ENCODE measurements at regions not wholly inside any gene's neighbourhood (a gene's known extent, or its start where the extent isn't known, plus 50 kb on each side); places are given as distances from the start of the nearest gene placed in this dataset.

DNA sequence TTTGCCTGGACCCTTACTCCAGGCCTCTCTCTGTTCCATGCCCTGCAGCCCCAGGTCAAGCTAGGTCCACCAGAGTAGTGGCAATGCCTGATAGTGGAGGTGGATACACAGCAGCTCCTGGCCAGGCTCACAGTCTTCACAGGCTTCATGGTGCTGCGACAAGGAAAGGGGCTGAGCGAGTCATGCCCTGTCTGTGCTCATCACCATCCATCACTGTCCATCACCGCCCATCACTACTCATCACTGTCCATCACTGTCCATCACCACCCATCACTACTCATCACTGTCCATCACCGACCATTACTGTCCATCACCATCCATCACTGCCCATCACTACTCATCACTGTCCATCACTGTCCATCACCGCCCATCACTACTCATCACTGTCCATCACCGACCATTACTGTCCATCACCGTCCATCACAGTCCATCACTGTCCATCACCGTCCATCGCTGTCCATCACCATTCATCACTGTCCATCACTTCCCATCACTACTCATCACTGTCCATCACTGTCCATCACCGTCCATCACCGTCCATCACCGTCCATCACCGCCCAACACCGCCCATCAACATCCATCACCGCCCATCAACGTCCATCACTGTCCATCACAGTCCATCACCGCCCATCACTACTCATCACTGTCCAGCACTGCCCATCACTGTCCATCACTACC lies 57.1 kb upstream of the OTOS start:
- no peaks in the 10 kb centered on the region for H3K27me3 ChIP-seq (ENCODE audit: insufficient read depth)
- 84% methylated on average over 17 of the region's 17 CpGs for WGBS (ENCODE audit: low lambda C conversion rate)
- TF ChIP-seq EZH2phosphoT487 (IDR thresholded peaks at IDR 0.05; ENCODE audit: borderline replicate concordance, low read depth) (no peak), POLR2AphosphoS5 (IDR thresholded peaks at IDR 0.05; ENCODE audit: low read depth, low read length) (no peak), ELF1 (IDR thresholded peaks at IDR 0.05) (no peak)

DNA sequence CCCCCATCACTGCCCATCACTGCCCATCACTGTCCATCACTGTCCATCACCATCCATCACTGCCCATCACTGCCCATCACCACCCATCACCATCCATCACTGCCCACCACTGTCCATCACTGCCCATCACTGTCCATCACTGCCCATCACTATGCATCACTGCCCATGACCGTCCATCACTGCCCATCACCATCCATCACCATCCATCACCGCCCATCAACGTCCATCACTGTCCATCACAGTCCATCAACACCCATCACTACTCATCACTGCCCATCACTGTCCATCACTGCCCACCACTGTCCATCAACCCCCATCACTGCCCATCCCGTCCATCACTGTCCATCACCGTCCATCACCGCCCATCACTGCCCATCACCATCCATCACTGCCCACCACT lies 57.8 kb upstream of the OTOS start:
- Histone ChIP-seq H3K27me3 (ENCODE audit: insufficient read depth) (no peaks in the 10 kb centered on the region), H3K9me2 (no peaks in the 10 kb centered on the region), H4K20me1 (ENCODE audit: insufficient read depth) (no peaks in the 10 kb centered on the region), H3K36me3 (replicated peaks in 1 of 2; ENCODE audit: control insufficient read depth in 1 of 2, insufficient read depth in 2 of 2, low read length in 1 of 2) (no peaks in the 10 kb centered on the region), H3K4me1 (ENCODE audit: control insufficient read depth in 1 of 2, insufficient read depth in 2 of 2, low read depth in 1 of 2, low read length in 1 of 2) (no peaks in the 10 kb centered on the region; a peak in 1 of 4 replicates), H2AFZ (ENCODE audit: low read depth) (no peak overlapping the region), H3K79me2 (ENCODE audit: insufficient read depth) (no peaks in the 10 kb centered on the region), H3K27ac (ENCODE audit: low read depth in 2 of 2, low read length in 1 of 2) (no peak overlapping the region), H3K4me3 (ENCODE audit: low read depth in 2 of 2, low read length in 1 of 2) (no peak overlapping the region), H3F3A (replicated peaks; ENCODE audit: insufficient read depth) (no peaks in the 10 kb centered on the region), H3K4me2 (no peak overlapping the region), H3K9ac (no peak overlapping the region), H3K9me3 (no peaks in the 10 kb centered on the region)
- ChIA-PET POLR2A (no interaction called here), CTCF (no interaction called here)
- WGBS (ENCODE audit: low lambda C conversion rate), result 65% methylated on average over 6 of the region's 6 CpGs
- TF ChIP-seq FOXJ3 (CRISPR knock-in tag; IDR thresholded peaks at IDR 0.05), result no peak
- TF ChIP-seq RAD21 (IDR thresholded peaks at IDR 0.05; ENCODE audit: low read length), result no peak
- TF ChIP-seq SMC3 (IDR thresholded peaks at IDR 0.05; ENCODE audit: low read depth, low read length), result no peak
- TF ChIP-seq FOXM1 (IDR thresholded peaks at IDR 0.05; ENCODE audit: low read depth), result no peak
- TF ChIP-seq ELF1 (IDR thresholded peaks at IDR 0.05), result no peak
- TF ChIP-seq, protein P1, sequence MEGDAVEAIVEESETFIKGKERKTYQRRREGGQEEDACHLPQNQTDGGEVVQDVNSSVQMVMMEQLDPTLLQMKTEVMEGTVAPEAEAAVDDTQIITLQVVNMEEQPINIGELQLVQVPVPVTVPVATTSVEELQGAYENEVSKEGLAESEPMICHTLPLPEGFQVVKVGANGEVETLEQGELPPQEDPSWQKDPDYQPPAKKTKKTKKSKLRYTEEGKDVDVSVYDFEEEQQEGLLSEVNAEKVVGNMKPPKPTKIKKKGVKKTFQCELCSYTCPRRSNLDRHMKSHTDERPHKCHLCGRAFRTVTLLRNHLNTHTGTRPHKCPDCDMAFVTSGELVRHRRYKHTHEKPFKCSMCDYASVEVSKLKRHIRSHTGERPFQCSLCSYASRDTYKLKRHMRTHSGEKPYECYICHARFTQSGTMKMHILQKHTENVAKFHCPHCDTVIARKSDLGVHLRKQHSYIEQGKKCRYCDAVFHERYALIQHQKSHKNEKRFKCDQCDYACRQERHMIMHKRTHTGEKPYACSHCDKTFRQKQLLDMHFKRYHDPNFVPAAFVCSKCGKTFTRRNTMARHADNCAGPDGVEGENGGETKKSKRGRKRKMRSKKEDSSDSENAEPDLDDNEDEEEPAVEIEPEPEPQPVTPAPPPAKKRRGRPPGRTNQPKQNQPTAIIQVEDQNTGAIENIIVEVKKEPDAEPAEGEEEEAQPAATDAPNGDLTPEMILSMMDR (IDR thresholded peaks at IDR 0.05), result no peak
- no peak for TF ChIP-seq CHD2 (IDR thresholded peaks at IDR 0.05; ENCODE audit: low read length, partially characterized antibody)
- TF ChIP-seq EZH2phosphoT487 (IDR thresholded peaks at IDR 0.05; ENCODE audit: borderline replicate concordance, low read depth), result no peak
- TF ChIP-seq JUND (IDR thresholded peaks at IDR 0.05), result no peak
- no peak for TF ChIP-seq POLR2AphosphoS5 (IDR thresholded peaks at IDR 0.05; ENCODE audit: low read depth, low read length)
- TF ChIP-seq, protein P2, sequence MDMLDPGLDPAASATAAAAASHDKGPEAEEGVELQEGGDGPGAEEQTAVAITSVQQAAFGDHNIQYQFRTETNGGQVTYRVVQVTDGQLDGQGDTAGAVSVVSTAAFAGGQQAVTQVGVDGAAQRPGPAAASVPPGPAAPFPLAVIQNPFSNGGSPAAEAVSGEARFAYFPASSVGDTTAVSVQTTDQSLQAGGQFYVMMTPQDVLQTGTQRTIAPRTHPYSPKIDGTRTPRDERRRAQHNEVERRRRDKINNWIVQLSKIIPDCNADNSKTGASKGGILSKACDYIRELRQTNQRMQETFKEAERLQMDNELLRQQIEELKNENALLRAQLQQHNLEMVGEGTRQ (IDR thresholded peaks at IDR 0.05; ENCODE audit: borderline replicate concordance, low read depth, low read length), result no peak
- no peak for DNase-seq

More for the DNA sequence above, 57.1 kb upstream of the OTOS start:
- Histone ChIP-seq H3K9me3 (no peaks in the 10 kb centered on the region), H3F3A (replicated peaks; ENCODE audit: insufficient read depth) (no peaks in the 10 kb centered on the region), H4K20me1 (ENCODE audit: insufficient read depth) (no peaks in the 10 kb centered on the region), H3K79me2 (ENCODE audit: insufficient read depth) (no peaks in the 10 kb centered on the region), H3K27ac (ENCODE audit: low read depth in 2 of 2, low read length in 1 of 2) (no peak overlapping the region), H3K4me1 (ENCODE audit: control insufficient read depth in 1 of 2, insufficient read depth in 2 of 2, low read depth in 1 of 2, low read length in 1 of 2) (no peaks in the 10 kb centered on the region), H3K4me3 (ENCODE audit: low read depth in 2 of 2, low read length in 1 of 2) (no peak overlapping the region), H3K9ac (no peak overlapping the region), H3K9me2 (no peaks in the 10 kb centered on the region), H2AFZ (ENCODE audit: low read depth) (no peak overlapping the region), H3K4me2 (no peak overlapping the region), H3K36me3 (replicated peaks in 1 of 2; ENCODE audit: control insufficient read depth in 1 of 2, insufficient read depth in 2 of 2, low read length in 1 of 2) (no peaks in the 10 kb centered on the region)
- no peak for DNase-seq
- POLR2A ChIA-PET, result no interaction called here
- CTCF ChIA-PET, result interaction anchor here (0.8 to 1.6 kb wide), 2 partner anchors 35 to 47 kb away, joined by 3 to 7 read pairs; no protein-coding TSS in a partner anchor

Data from SK-N-SH (cell line).